ENCODE measurements at regions not wholly inside any gene's neighbourhood (a gene's known extent, or its start where the extent isn't known, plus 50 kb on each side); places are given as distances from the start of the nearest gene placed in this dataset.
A peak's percentile ranks its signal among the peaks of the same experiment; 100 is the strongest.
"Not testable (repeated sequence)": the region's sequence is repeated elsewhere in the genome, so short reads cannot be mapped to it uniquely, and the experiment has no call there.

DNA sequence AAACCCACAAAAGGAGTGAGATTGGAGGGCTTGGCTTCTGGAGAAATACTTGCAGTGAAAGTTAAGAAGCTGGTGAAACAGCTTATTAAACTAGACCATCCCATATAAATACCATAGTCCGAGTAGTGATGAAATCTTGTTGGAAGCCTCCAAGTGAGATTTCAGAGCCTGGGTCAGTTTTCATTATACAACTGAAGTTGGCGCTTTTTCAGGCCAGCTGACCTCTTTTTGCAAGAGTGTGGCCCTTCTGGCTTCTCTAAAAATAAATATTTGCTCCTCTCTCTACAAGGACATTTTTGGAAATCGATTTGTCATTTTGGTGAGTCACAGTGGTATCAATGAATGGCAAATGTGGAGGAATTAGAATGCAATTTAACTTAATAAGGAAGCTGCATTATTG is 51.2 kb upstream of the THRB start:
- no peaks in the 10 kb centered on the region for H3K4me1 Mint-ChIP-seq

GRCh38 chr3:24548278-24548677 is 53.6 kb upstream of the THRB start:
- DNase-seq (ENCODE audit: low spot score in 2 of 2) (no peak), ATAC-seq (no peak)
- Mint-ChIP-seq H3K36me3 (no peaks in the 10 kb centered on the region), H3K4me1 (no peaks in the 10 kb centered on the region), H3K4me3 (no peak overlapping the region), H3K9me3 (no peaks in the 10 kb centered on the region), H3K27ac (no peak overlapping the region)

More for the DNA sequence above, 51.2 kb upstream of the THRB start:
- DNase-seq (ENCODE audit: low spot score in 2 of 2) (no peak), ATAC-seq (no peak)
- Mint-ChIP-seq H3K9me3 (peaks cover 4% of the 10 kb centered on the region), H3K4me3 (no peak overlapping the region), H3K36me3 (no peaks in the 10 kb centered on the region), H3K27ac (no peak overlapping the region)

GRCh38 chr3:24550588-24550987 is 55.9 kb upstream of the THRB start:
- no peak overlapping the region for H3K4me3 Mint-ChIP-seq
- ATAC-seq (no peak), DNase-seq (ENCODE audit: low spot score in 2 of 2) (no peak)
- no peaks in the 10 kb centered on the region for H3K4me1 Mint-ChIP-seq
- H3K9me3 Mint-ChIP-seq: peaks cover 4% of the 10 kb centered on the region
- H3K27ac Mint-ChIP-seq: no peak overlapping the region
- H3K36me3 Mint-ChIP-seq: no peaks in the 10 kb centered on the region

DNA sequence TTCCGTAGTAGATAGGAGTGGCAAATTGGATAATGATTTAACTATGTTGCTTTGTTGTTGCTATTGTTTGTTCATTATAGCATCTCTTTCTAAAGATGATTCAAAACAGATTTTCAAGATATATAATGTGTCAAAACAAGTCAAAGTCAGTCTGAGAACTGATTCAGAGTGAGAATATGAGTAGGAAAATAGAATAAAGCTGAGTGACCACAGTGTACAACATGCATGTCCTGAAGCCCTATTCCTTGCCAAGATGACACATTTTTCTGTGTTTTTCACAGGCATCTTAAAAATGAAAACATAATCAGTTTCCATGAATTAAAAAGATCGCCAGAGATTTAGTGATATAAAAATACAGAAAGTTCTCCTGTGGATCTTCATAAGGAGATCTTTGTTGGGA is 57.0 kb upstream of the THRB start:
- Mint-ChIP-seq H3K27ac (no peak overlapping the region), H3K36me3 (no peaks in the 10 kb centered on the region), H3K4me3 (no peak overlapping the region), H3K4me1 (no peaks in the 10 kb centered on the region), H3K9me3 (peaks cover 4% of the 10 kb centered on the region)
- no peak for DNase-seq (ENCODE audit: low spot score in 2 of 2)
- ATAC-seq: no peak

- peak; percentile 66 for ATAC-seq
- Mint-ChIP-seq H3K9me3 (peaks cover 12% of the 10 kb centered on the region), H3K27ac (no peak overlapping the region), H3K4me1 (no peaks in the 10 kb centered on the region), H3K36me3 (no peaks in the 10 kb centered on the region), H3K4me3 (no peak overlapping the region)
- no peak for DNase-seq (ENCODE audit: low spot score in 2 of 2)
These were observed 68.2 kb upstream of the THRB start for GRCh38 chr3:24562895-24563294.

- Mint-ChIP-seq H3K27ac (no peak overlapping the region), H3K4me1 (no peaks in the 10 kb centered on the region), H3K36me3 (no peaks in the 10 kb centered on the region), H3K9me3 (peaks cover 19% of the 10 kb centered on the region), H3K4me3 (no peak overlapping the region)
- no peak for ATAC-seq
- DNase-seq (ENCODE audit: low spot score in 2 of 2): no peak
These were observed 70.4 kb upstream of the THRB start for GRCh38 chr3:24565053-24565452.

DNA sequence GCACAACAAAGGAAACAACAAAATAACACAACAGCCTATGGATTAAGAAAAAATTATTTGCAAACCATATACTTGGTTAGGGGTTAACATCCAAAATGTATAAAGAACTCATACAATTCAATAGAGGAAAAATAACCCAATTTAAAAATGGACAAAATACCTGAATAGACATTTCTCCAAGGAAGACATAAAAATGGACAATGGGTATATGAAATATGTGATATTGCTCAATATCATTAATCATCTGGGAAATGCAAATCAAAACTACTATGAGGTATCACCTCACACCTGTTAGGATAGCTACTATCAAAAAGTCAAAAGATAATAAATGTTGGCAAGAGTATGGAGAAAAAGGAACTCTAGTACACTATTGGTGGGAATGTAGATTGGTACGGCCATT is 71.0 kb upstream of the THRB start:
- peaks cover 20% of the 10 kb centered on the region for H3K9me3 Mint-ChIP-seq
- H3K36me3 Mint-ChIP-seq: no peaks in the 10 kb centered on the region
- ATAC-seq: no peak
- no peak for DNase-seq (ENCODE audit: low spot score in 2 of 2)
- H3K4me3 Mint-ChIP-seq: no peak overlapping the region
- no peaks in the 10 kb centered on the region for H3K4me1 Mint-ChIP-seq
- no peak overlapping the region for H3K27ac Mint-ChIP-seq

- H3K9me3 Mint-ChIP-seq: peaks cover 26% of the 10 kb centered on the region
- no peaks in the 10 kb centered on the region for H3K36me3 Mint-ChIP-seq
- H3K4me1 Mint-ChIP-seq: no peaks in the 10 kb centered on the region
- no peak overlapping the region for H3K4me3 Mint-ChIP-seq
- no peak for ATAC-seq
- no peak for DNase-seq (ENCODE audit: low spot score in 2 of 2)
- H3K27ac Mint-ChIP-seq: no peak overlapping the region
These were observed 72.3 kb upstream of the THRB start for GRCh38 chr3:24566927-24567326.

GRCh38 chr3:24572409-24572808 is 77.8 kb upstream of the THRB start:
- not testable (repeated sequence) for ATAC-seq; DNase-seq (ENCODE audit: low spot score in 2 of 2); H3K36me3 Mint-ChIP-seq; H3K4me3 Mint-ChIP-seq; H3K4me1 Mint-ChIP-seq; H3K27ac Mint-ChIP-seq
- H3K9me3 Mint-ChIP-seq: peaks cover 19% of the 10 kb centered on the region

GRCh38 chr3:24573576-24573975 is 78.9 kb upstream of the THRB start:
- DNase-seq (ENCODE audit: low spot score in 2 of 2) (no peak), ATAC-seq (no peak)
- peaks cover 19% of the 10 kb centered on the region for H3K9me3 Mint-ChIP-seq
- no peak overlapping the region for H3K4me3 Mint-ChIP-seq
- no peaks in the 10 kb centered on the region for H3K4me1 Mint-ChIP-seq
- no peaks in the 10 kb centered on the region for H3K36me3 Mint-ChIP-seq
- H3K27ac Mint-ChIP-seq: no peak overlapping the region

- H3K36me3 Mint-ChIP-seq: no peaks in the 10 kb centered on the region
- H3K4me1 Mint-ChIP-seq: no peaks in the 10 kb centered on the region
- peaks cover 12% of the 10 kb centered on the region for H3K9me3 Mint-ChIP-seq
- DNase-seq (ENCODE audit: low spot score in 2 of 2) (no peak), ATAC-seq (no peak)
- H3K4me3 Mint-ChIP-seq: no peak overlapping the region
- H3K27ac Mint-ChIP-seq: no peak overlapping the region
These were observed 83.7 kb upstream of the THRB start for GRCh38 chr3:24578324-24578723.

GRCh38 chr3:24578951-24579421 is 84.3 kb upstream of the THRB start:
- Mint-ChIP-seq H3K27ac (no peak overlapping the region), H3K4me3 (no peak overlapping the region), H3K4me1 (no peaks in the 10 kb centered on the region), H3K36me3 (no peaks in the 10 kb centered on the region), H3K9me3 (peaks cover 8% of the 10 kb centered on the region)
- DNase-seq (ENCODE audit: low spot score in 2 of 2) (no peak), ATAC-seq (no peak)

DNA sequence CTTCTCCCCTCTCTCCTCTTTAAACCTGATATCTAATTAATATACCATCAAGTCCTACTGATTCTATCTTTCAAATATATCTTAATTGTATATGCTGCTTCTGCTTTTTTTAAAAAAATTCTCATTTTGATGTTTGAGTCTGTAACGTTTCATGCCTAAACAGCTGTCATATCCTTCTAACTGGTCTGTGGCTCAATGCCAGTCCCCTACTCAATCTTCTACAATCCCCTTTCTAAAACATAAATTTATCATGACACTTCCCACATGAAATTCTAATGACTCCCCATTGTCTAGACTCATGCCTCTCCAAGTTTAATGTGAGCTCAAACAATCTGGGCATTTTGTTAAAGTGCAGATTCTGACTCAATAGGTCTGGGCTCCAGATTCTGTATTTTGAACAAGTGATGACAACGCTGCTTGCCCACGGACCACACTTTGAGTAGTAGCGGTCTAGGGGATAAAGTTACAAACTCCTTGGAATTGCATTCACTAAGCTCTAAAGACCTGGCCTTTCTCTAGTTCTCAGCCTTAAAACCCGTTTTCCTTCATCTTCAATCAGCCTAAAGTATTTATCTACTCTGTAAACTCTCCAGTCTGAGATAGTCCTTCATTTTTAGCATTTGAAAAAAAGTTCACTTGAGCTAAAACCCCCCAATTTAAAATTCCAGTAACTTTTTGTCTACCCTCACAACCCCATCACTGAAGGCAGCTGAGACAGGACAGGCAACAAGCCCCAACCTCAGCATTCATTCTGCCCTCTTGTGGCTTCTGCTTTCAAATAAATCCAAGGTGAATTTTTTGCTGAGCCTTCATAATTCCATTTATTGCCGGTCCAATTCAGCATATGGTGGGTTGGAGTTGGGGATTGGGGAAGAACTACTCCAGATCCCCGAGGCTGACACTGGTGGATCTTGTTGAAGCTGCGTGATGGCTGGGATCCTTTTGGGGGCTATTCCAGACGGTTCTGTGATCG is 88.1 kb upstream of the THRB start:
- no peak overlapping the region for H3K4me3 Mint-ChIP-seq
- no peak overlapping the region for H3K27ac Mint-ChIP-seq
- no peaks in the 10 kb centered on the region for H3K4me1 Mint-ChIP-seq
- no peaks in the 10 kb centered on the region for H3K36me3 Mint-ChIP-seq
- ATAC-seq (no peak), DNase-seq (ENCODE audit: low spot score in 2 of 2) (no peak)
- peaks cover 12% of the 10 kb centered on the region for H3K9me3 Mint-ChIP-seq

- DNase-seq (ENCODE audit: low spot score in 2 of 2) (no peak), ATAC-seq (no peak)
- H3K27ac Mint-ChIP-seq: no peak overlapping the region
- H3K9me3 Mint-ChIP-seq: peaks cover 12% of the 10 kb centered on the region
- H3K4me1 Mint-ChIP-seq: no peaks in the 10 kb centered on the region
- no peaks in the 10 kb centered on the region for H3K36me3 Mint-ChIP-seq
- H3K4me3 Mint-ChIP-seq: no peak overlapping the region
These were observed 92.3 kb upstream of the THRB start for GRCh38 chr3:24586920-24587319.

DNA sequence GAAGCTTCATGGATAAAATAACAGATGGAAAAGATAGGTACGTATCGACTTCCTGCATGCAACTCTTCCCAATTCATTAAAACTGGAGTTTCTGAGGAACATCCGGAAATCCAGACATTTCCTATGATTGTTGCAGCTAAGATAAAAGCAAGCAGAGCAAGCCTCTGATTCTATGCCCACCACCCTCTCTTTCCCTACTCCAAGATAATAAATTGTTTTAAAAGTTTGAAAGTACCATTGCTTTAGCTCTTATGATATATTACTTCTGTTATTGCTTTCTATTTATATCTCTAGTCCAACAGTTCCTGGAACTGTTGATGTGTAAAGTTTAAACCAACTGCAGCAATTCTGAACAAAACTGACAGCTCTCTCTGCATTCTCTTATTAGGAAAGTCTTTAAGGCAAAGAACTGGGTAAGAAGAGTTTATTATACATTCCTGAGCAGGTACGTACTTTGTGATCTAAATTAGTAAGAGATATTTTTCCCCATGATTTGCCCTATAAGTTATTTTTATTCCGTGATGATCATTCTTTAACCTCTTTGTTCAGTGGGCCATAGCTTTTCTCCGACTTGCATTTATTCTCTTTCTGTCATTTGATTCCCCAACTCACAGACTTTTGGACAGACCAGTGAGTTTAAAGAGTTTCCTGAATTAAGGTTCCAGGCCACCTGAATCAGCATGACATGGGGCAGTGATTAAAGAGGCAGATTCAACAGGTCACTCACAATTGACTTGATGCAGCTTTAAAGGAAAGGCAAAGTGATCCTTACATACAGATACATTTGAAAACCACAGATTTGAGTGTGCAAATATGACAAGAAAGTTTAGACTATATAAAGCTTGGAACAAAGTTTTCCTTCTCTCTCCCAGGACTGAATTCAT is 94.2 kb upstream of the THRB start:
- H3K27ac Mint-ChIP-seq: no peak overlapping the region
- no peak for ATAC-seq
- H3K9me3 Mint-ChIP-seq: peaks cover 15% of the 10 kb centered on the region
- H3K4me3 Mint-ChIP-seq: no peak overlapping the region
- H3K4me1 Mint-ChIP-seq: no peaks in the 10 kb centered on the region
- DNase-seq (ENCODE audit: low spot score in 2 of 2): no peak
- no peaks in the 10 kb centered on the region for H3K36me3 Mint-ChIP-seq

GRCh38 chr3:24589513-24589851 is 94.8 kb upstream of the THRB start:
- Mint-ChIP-seq H3K36me3 (no peaks in the 10 kb centered on the region), H3K9me3 (peaks cover 13% of the 10 kb centered on the region), H3K4me3 (no peak overlapping the region), H3K4me1 (no peaks in the 10 kb centered on the region), H3K27ac (no peak overlapping the region)
- no peak for ATAC-seq
- no peak for DNase-seq (ENCODE audit: low spot score in 2 of 2)

Measured in stimulated activated effector memory CD8-positive, alpha-beta T cell treated with anti-CD3 and anti-CD28 coated beads, Interleukin-12 subunit alpha, Interleukin-12 subunit beta, amount 100 ng/mL, for 72 hours (primary cell).